ENCODE measurements at regions not wholly inside any gene's neighbourhood (a gene's known extent, or its start where the extent isn't known, plus 50 kb on each side); places are given as distances from the start of the nearest gene placed in this dataset.

- Histone ChIP-seq H3K27ac (ENCODE audit: extremely low read depth, low read depth, low read length) (no peak overlapping the region), H3K4me1 (ENCODE audit: control insufficient read depth, insufficient read depth, low read length) (no peaks in the 10 kb centered on the region), H3K4me3 (ENCODE audit: low read depth, low read length) (no peak overlapping the region), H3K36me3 (ENCODE audit: control insufficient read depth in 2 of 2, insufficient read depth in 1 of 2, low read length in 2 of 2) (no peaks in the 10 kb centered on the region), H3K9me3 (ENCODE audit: control insufficient read depth, insufficient read depth, low read depth, low read length) (no peaks in the 10 kb centered on the region)
- POLR2A ChIA-PET: no interaction called here
- TF ChIP-seq ZNF398 (tag by site-specific recombination; IDR thresholded peaks at IDR 0.05) (no peak), ZNF155 (tag by site-specific recombination; IDR thresholded peaks at IDR 0.05) (no peak), ZNF18 (tag by site-specific recombination; IDR thresholded peaks at IDR 0.05) (no peak), ZNF423 (tag by site-specific recombination; IDR thresholded peaks at IDR 0.05) (no peak), PBX3 (CRISPR knock-in tag; IDR thresholded peaks at IDR 0.05) (no peak), KLF10 (tag by site-specific recombination; IDR thresholded peaks at IDR 0.05) (no peak), PRDM6 (tag by site-specific recombination; IDR thresholded peaks at IDR 0.05) (no peak), ZBTB17 (tag by site-specific recombination; IDR thresholded peaks at IDR 0.05) (no peak)
- CTCF ChIA-PET: no interaction called here
These were observed 62.2 kb upstream of the GRPEL1 start for GRCh38 chr4:7129871-7130620.

GRCh38 chr4:7128644-7129043 is 60.8 kb upstream of the GRPEL1 start:
- CTCF ChIA-PET: interaction anchor here (1.0 kb wide), 1 partner anchor 27 kb away, joined by 3 read pairs; no protein-coding TSS in a partner anchor
- POLR2A ChIA-PET: no interaction called here
- TF ChIP-seq TCF7L2 (IDR thresholded peaks at IDR 0.05; ENCODE audit: borderline replicate concordance, low read depth, low read length) (no peak), ZNF670 (tag by site-specific recombination; IDR thresholded peaks at IDR 0.05; ENCODE audit: low read depth) (no peak), EGR2 (tag by site-specific recombination; IDR thresholded peaks at IDR 0.05; ENCODE audit: low read depth) (no peak; the same call in 1 of the 2 replicates), ZNF398 (tag by site-specific recombination; IDR thresholded peaks at IDR 0.05) (no peak), ZFHX2 (tag by site-specific recombination; conservative IDR thresholded peaks at IDR 0.05) (0 out of 2 replicates have a peak, but pooled peaks have one; percentile 21)

More at GRCh38 chr4:7128644-7129043, 60.8 kb upstream of the GRPEL1 start:
- Histone ChIP-seq H3K9me3 (ENCODE audit: control insufficient read depth, insufficient read depth, low read depth, low read length) (no peaks in the 10 kb centered on the region), H3K4me3 (ENCODE audit: low read depth, low read length) (no peak overlapping the region), H3K36me3 (ENCODE audit: control insufficient read depth in 2 of 2, insufficient read depth in 1 of 2, low read length in 2 of 2) (no peaks in the 10 kb centered on the region), H3K4me1 (ENCODE audit: control insufficient read depth, insufficient read depth, low read length) (no peaks in the 10 kb centered on the region), H3K27ac (ENCODE audit: extremely low read depth, low read depth, low read length) (no peak overlapping the region)
